GM10248 (cell line): ENCODE measurements at regions not wholly inside any gene's neighbourhood (a gene's known extent, or its start where the extent isn't known, plus 50 kb on each side); places are given as distances from the start of the nearest gene placed in this dataset.

Experiments
- CTCF ChIA-PET: fragments of 300-600 bp; sonication (Branson Sonifier 250); formaldehyde crosslinking; extraction: SDS; loops from one replicate; lab custom pipeline; 2021; ENCODE audit warnings: antibody characterized with exemption; lab: Yijun Ruan, JAX
- POLR2A ChIA-PET: fragments of 350-650 bp; sonication (Branson Sonifier 250); formaldehyde crosslinking; extraction: SDS; loops from one replicate; lab custom pipeline; 2020; ENCODE audit warnings: antibody characterized with exemption; lab: Yijun Ruan, JAX
- DNase-seq: peaks from one replicate; pipeline ENCODE4 v3.0.0; 2012; ENCODE audit errors: extremely low spot score
- CTCF ChIP-seq: IDR thresholded peaks from 2 replicates; pipeline ENCODE4 v1.5.1; 2012; ENCODE audit warnings: mild to moderate bottlenecking, low read depth; ENCODE audit errors: extremely low read depth, missing control alignments, control extremely low read depth

GRCh38 chr6:16855460-16855859 lies 94.2 kb upstream of the ATXN1 start:
- ChIA-PET POLR2A (no interaction called here), CTCF (interaction anchor here (0.9 to 2.5 kb wide), 7 partner anchors 8 to 50 kb away, joined by 3 to 8 read pairs (median 5); no protein-coding TSS in a partner anchor)
- DNase-seq = no peak
- TF ChIP-seq CTCF = no peak

DNA sequence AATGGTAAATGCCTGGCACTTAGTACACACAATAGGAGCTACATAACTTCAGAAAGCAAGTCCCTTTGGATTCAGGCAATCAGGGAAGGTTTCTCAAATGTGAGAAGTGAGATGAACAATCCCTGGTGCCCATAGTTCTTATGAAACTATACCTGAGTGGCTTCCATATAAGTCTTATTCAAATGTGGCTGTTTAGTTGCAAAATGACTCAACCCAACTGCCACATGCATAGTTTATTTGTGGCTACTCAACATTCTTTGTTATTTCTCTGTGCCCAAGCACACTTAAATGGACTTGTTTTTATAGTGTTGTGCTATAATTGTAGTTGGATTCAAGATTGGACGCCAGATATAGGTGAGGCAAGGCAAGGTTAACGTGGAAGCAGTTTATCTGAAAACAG lies 93.7 kb upstream of the ATXN1 start:
- DNase-seq = no peak
- CTCF ChIA-PET = interaction anchor here (0.9 to 2.5 kb wide), 7 partner anchors 8 to 51 kb away, joined by 3 to 8 read pairs (median 5); no protein-coding TSS in a partner anchor
- POLR2A ChIA-PET = no interaction called here
- no peak for TF ChIP-seq CTCF

DNA sequence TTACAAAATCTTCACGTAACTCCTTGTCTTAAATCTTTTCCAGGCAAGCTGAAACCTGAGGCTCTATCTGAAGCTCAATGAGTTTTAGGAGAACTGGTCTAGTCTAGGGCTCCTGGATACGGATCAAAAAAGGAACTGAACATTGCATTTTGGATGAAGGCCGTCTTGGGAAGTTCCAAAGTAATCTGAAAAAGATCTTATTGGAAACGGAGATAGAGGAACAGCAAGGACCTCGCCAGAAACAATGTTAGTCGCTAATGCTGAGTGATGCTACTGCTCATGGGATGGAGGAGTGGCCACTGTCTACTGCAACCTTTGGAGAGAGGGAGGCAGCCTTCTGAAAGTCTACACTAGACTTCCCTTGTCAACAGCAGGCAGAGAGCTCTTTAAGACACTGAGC lies 91.4 kb upstream of the ATXN1 start:
- DNase-seq = no peak
- CTCF ChIA-PET = interaction anchor here (1.0 to 1.8 kb wide), 4 partner anchors 9 to 113 kb away, joined by 3 to 7 read pairs (median 4); no protein-coding TSS in a partner anchor
- POLR2A ChIA-PET = no interaction called here
- no peak for TF ChIP-seq CTCF

- no peak for DNase-seq
- ChIA-PET CTCF (interaction anchor here (1.0 to 1.8 kb wide), 3 partner anchors 11 to 113 kb away, joined by 3 to 7 read pairs (median 4); no protein-coding TSS in a partner anchor), POLR2A (no interaction called here)
- TF ChIP-seq CTCF = no peak
These were observed 90.5 kb upstream of the ATXN1 start for GRCh38 chr6:16851758-16852157.

DNA sequence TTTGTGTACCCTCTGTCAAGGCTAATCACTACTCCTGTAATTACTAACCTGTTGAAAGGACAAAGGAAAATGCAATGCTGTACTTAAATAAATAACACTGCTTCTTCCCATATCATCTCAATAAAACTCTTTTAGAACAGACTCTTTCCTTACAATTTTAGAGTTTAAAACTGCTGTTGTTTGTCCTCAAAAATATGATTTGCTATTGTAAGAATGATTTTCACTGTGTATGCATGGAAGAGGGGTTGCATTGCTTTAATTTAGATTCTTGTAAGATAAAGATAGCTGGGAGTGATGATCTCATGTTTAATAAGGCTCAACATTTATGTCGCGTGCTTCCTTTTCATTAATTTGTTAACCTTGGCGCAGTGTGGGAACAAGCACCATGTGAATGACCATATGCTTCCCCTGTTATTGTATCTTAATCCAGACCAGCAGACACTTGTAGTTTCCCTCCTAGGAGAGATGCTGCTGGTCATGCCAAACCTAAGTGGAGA lies 89.8 kb upstream of the ATXN1 start:
- no peak for TF ChIP-seq CTCF
- no peak for DNase-seq
- ChIA-PET POLR2A (no interaction called here), CTCF (interaction anchor here (1.3 kb wide), 2 partner anchors 11 to 15 kb away, joined by 4 to 5 read pairs; no protein-coding TSS in a partner anchor)

- POLR2A ChIA-PET = no interaction called here
- no peak for TF ChIP-seq CTCF
- CTCF ChIA-PET = interaction anchor here (1.3 kb wide), 1 partner anchor 10 kb away, joined by 5 read pairs; no protein-coding TSS in a partner anchor
- DNase-seq = no peak
These were observed 89.4 kb upstream of the ATXN1 start for GRCh38 chr6:16850681-16851026.
